Mammary epithelial cell (primary cell): ENCODE measurements at regions not wholly inside any gene's neighbourhood (a gene's known extent, or its start where the extent isn't known, plus 50 kb on each side); places are given as distances from the start of the nearest gene placed in this dataset.

ENCODE experiments used
- CTCF ChIP-seq, 2 donors: IDR thresholded peaks in 1 of 2; conservative IDR thresholded peaks in 1 of 2; 2 replicates each; pipeline ENCODE4 v1.5.1; 2011 to 2012; ENCODE audit warnings: inconsistent platforms in 2 of 2, low read length in 2 of 2, mild to moderate bottlenecking in 2 of 2, control low read depth in 1 of 2, low read depth in 1 of 2; ENCODE audit not compliant: insufficient read depth in 1 of 2; ENCODE audit errors: extremely low read depth in 1 of 2
- EZH2 ChIP-seq: IDR thresholded peaks from 2 replicates; pipeline ENCODE4 v1.6.1; 2012; ENCODE audit warnings: low read length, inconsistent platforms, borderline replicate concordance

DNA sequence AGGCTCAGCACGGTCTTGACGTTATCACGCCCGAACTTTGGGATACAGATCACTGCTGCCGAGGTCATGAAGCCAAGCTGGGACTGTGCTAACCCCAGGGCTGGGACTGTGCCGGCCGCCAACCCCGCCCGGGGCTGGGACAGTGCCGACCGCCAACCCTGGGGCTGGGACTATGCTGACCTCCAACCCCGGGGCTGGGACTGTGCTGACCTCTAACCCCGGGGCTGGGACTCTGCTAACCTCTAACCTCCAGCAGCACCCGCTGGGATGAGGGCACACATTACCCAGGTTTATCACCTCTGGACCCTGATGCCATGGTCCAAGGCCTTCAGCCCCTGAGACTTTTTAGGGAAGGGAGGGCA is 129.7 kb downstream of the IGLL1 start:
- TF ChIP-seq CTCF (conservative IDR thresholded peaks at IDR 0.05 in 1 of 2, IDR thresholded peaks at IDR 0.05 in 1 of 2; ENCODE audit: extremely low read depth in 1 of 2, insufficient read depth in 1 of 2, low read depth in 1 of 2, low read length in 2 of 2) (no peak), EZH2 (no peak)
